ENCODE measurements at regions not wholly inside any gene's neighbourhood (a gene's known extent, or its start where the extent isn't known, plus 50 kb on each side); places are given as distances from the start of the nearest gene placed in this dataset.

GRCh38 chr18:35875566-35875965 is 96.9 kb upstream of the RMP24 start:
- H3K4me3 ChIP-seq, result no peak overlapping the region
- no peaks in the 10 kb centered on the region for H3K36me3 ChIP-seq
- no peak for DNase-seq
- intact Hi-C loops (cut with DNase I; ENCODE audit: low total_unique reads), result no loop called here
- no peak overlapping the region for H3K27ac ChIP-seq
- no peaks in the 10 kb centered on the region for H3K9me3 ChIP-seq
- no peaks in the 10 kb centered on the region for H3K27me3 ChIP-seq
- no peaks in the 10 kb centered on the region for H3K4me1 ChIP-seq
- TF ChIP-seq, protein P1, sequence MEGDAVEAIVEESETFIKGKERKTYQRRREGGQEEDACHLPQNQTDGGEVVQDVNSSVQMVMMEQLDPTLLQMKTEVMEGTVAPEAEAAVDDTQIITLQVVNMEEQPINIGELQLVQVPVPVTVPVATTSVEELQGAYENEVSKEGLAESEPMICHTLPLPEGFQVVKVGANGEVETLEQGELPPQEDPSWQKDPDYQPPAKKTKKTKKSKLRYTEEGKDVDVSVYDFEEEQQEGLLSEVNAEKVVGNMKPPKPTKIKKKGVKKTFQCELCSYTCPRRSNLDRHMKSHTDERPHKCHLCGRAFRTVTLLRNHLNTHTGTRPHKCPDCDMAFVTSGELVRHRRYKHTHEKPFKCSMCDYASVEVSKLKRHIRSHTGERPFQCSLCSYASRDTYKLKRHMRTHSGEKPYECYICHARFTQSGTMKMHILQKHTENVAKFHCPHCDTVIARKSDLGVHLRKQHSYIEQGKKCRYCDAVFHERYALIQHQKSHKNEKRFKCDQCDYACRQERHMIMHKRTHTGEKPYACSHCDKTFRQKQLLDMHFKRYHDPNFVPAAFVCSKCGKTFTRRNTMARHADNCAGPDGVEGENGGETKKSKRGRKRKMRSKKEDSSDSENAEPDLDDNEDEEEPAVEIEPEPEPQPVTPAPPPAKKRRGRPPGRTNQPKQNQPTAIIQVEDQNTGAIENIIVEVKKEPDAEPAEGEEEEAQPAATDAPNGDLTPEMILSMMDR (IDR thresholded peaks at IDR 0.05), result no peak

DNA sequence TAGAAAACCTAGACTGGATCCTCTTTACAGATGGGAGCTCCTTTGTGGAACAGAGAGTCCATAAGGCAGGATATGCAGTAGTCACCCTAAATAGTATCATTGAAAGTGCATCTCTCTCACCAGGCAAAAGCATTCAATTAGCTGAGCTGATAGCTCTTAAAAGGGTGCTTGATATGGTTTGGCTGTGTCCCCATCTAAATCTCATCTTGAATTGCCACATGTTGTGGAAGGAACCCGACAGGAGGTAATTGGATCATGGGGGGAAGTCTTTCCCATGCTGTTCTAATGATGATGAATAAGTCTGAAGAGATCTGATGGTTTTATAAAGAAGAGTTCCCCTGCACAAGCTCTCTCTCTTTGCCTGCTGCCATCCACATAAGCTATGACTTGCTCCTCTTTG is 96.2 kb upstream of the RMP24 start:
- Histone ChIP-seq H3K27me3 (no peaks in the 10 kb centered on the region), H3K4me3 (no peak overlapping the region), H3K9me3 (no peaks in the 10 kb centered on the region), H3K27ac (no peak overlapping the region), H3K4me1 (no peaks in the 10 kb centered on the region), H3K36me3 (no peaks in the 10 kb centered on the region)
- intact Hi-C loops (cut with DNase I; ENCODE audit: low total_unique reads), result no loop called here
- no peak for DNase-seq
- TF ChIP-seq, protein P1 (IDR thresholded peaks at IDR 0.05), result no peak

GRCh38 chr18:35880788-35881455 is 91.6 kb upstream of the RMP24 start:
- H3K36me3 ChIP-seq, result no peaks in the 10 kb centered on the region
- DNase-seq, result no peak
- TF ChIP-seq, protein P1 (IDR thresholded peaks at IDR 0.05), result no peak
- no peaks in the 10 kb centered on the region for H3K9me3 ChIP-seq
- intact Hi-C loops (cut with DNase I; ENCODE audit: low total_unique reads), result no loop called here
- no peaks in the 10 kb centered on the region for H3K4me1 ChIP-seq
- H3K27me3 ChIP-seq, result no peaks in the 10 kb centered on the region
- no peak overlapping the region for H3K27ac ChIP-seq
- H3K4me3 ChIP-seq, result no peak overlapping the region

DNA sequence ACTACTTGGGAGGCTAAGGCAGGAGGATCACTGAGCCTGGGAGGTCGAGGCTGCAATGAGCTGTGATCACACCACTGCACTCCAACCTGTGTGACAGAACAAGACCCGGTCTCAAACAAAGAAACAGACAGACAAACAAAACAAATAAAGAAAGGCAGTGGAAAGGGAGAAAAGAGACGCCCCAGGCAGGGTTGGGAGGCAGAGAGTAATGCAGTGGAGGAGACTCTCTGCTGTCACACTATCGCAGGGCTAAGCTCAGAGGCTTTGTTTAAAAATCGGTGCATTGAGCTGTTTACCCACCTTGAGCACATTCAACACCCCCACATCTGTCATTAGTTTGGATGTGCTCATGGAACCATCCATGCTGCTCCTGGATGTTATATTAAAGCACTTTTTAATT is 84.2 kb upstream of the RMP24 start:
- DNase-seq, result no peak
- peaks cover 0 to 12% (median 8%) of the 10 kb centered on the region in 3 donors for H3K9me3 ChIP-seq
- no peaks in the 10 kb centered on the region for H3K36me3 ChIP-seq
- intact Hi-C loops (cut with DNase I; ENCODE audit: low total_unique reads), result no loop called here
- H3K4me1 ChIP-seq, result no peaks in the 10 kb centered on the region
- no peak overlapping the region for H3K4me3 ChIP-seq
- no peaks in the 10 kb centered on the region for H3K27me3 ChIP-seq
- TF ChIP-seq, protein P1 (IDR thresholded peaks at IDR 0.05), result no peak
- no peak overlapping the region for H3K27ac ChIP-seq

- H3K4me1 ChIP-seq, result no peaks in the 10 kb centered on the region
- H3K27ac ChIP-seq, result no peak overlapping the region
- DNase-seq, result no peak
- no peak overlapping the region for H3K4me3 ChIP-seq
- H3K36me3 ChIP-seq, result no peaks in the 10 kb centered on the region
- no peaks in the 10 kb centered on the region for H3K27me3 ChIP-seq
- intact Hi-C loops (cut with DNase I; ENCODE audit: low total_unique reads), result no loop called here
- TF ChIP-seq, protein P1 (IDR thresholded peaks at IDR 0.05), result no peak
- H3K9me3 ChIP-seq, result peaks cover 0 to 12% (median 8%) of the 10 kb centered on the region in 3 donors
Observed at GRCh38 chr18:35889677-35890076, 82.8 kb upstream of the RMP24 start.

DNA sequence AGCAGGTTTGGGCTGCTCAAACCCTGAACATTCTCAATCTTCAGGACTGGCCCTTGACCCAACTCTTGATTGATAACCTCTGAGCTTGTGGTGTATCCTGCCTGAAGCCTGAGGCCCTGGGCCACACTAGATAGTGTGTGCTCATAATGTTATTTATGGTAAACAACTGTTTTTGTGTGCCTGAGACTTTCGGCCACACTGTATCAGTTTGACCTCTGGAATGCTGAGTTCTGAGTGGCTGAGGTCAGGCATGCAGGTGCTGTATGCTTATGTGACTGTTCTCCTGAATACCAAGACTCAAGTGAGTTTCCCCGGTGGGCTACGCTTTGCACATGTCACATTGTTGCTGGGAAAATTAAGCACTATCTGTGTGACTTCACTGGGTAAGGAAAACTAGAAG is 82.2 kb upstream of the RMP24 start:
- H3K27ac ChIP-seq, result no peak overlapping the region
- TF ChIP-seq, protein P1 (IDR thresholded peaks at IDR 0.05), result no peak
- no peak overlapping the region for H3K4me3 ChIP-seq
- H3K9me3 ChIP-seq, result peaks cover 0 to 12% (median 8%) of the 10 kb centered on the region in 3 donors
- DNase-seq, result no peak
- H3K27me3 ChIP-seq, result no peaks in the 10 kb centered on the region
- intact Hi-C loops (cut with DNase I; ENCODE audit: low total_unique reads), result no loop called here
- no peaks in the 10 kb centered on the region for H3K36me3 ChIP-seq
- H3K4me1 ChIP-seq, result no peaks in the 10 kb centered on the region

All from tibial artery (tissue), 4 donors.